Neural cell (in vitro differentiated cells): ENCODE measurements at regions not wholly inside any gene's neighbourhood (a gene's known extent, or its start where the extent isn't known, plus 50 kb on each side); places are given as distances from the start of the nearest gene placed in this dataset.
A peak's percentile ranks its signal among the peaks of the same experiment; 100 is the strongest.

Experiments used
- H2AFZ ChIP-seq: fragments of 200-600, 300-800 bp; sonication (generic), shearing (Covaris generic); 2 replicates; pipeline ENCODE4 v1.6.0; 2014; ENCODE audit warnings: low read depth, mild to moderate bottlenecking, antibody characterized with exemption, low read length, moderate library complexity
- H3F3A ChIP-seq: fragments of 200-600 bp; shearing (Covaris generic); 2 replicates; pipeline ENCODE4 v1.6.1; 2016; ENCODE audit warnings: mild to moderate bottlenecking, moderate library complexity, mixed read lengths, antibody characterized with exemption, low read length; ENCODE audit not compliant: insufficient read depth, poor library complexity, severe bottlenecking
- H3K27ac ChIP-seq: fragments of 200-600, 300-800 bp; sonication (generic), shearing (Covaris generic); 2 replicates; pipeline ENCODE4 v1.5.1; 2014; ENCODE audit warnings: mild to moderate bottlenecking, low read length, moderate library complexity
- H3K27me3 ChIP-seq: fragments of 300-800, 200-600 bp; sonication (generic), shearing (Covaris generic); 2 replicates; pipeline ENCODE4 v1.6.0; 2014; ENCODE audit warnings: mild to moderate bottlenecking, low read depth, low read length, moderate library complexity; ENCODE audit not compliant: insufficient read depth
- H3K36me3 ChIP-seq: fragments of 300-800, 200-600 bp; sonication (generic), shearing (Covaris generic); 2 replicates; pipeline ENCODE4 v1.5.1; 2014; ENCODE audit warnings: mild to moderate bottlenecking, antibody characterized with exemption, low read length, moderate library complexity; ENCODE audit not compliant: insufficient read depth
- H3K4me2 ChIP-seq: fragments of 300-800, 200-600 bp; sonication (generic), shearing (Covaris generic); 2 replicates; pipeline ENCODE4 v1.6.0; 2014; ENCODE audit warnings: mild to moderate bottlenecking, low read length
- H3K4me3 ChIP-seq: fragments of 300-800, 200-600 bp; sonication (generic), shearing (Covaris generic); 2 replicates; pipeline ENCODE4 v1.5.1; 2014; ENCODE audit warnings: mild to moderate bottlenecking, low read length, moderate library complexity
- H3K79me2 ChIP-seq: fragments of 200-600 bp; shearing (Covaris generic); replicated peaks from 2 replicates; pipeline ENCODE4 v1.6.0; 2014; ENCODE audit warnings: mild to moderate bottlenecking, low read length, moderate library complexity; ENCODE audit not compliant: insufficient read depth
- H3K9ac ChIP-seq: fragments of 300-800, 200-600 bp; sonication (generic), shearing (Covaris generic); 2 replicates; pipeline ENCODE4 v1.6.1; 2016; ENCODE audit warnings: mild to moderate bottlenecking, low read length, mixed read lengths
- H3K9me2 ChIP-seq: fragments of 200-600 bp; shearing (Covaris generic); 2 replicates; pipeline ENCODE4 v1.6.1; 2016; ENCODE audit warnings: mild to moderate bottlenecking, low read length, mixed read lengths; ENCODE audit not compliant: insufficient read depth
- H3K9me3 ChIP-seq: fragments of 200-600, 300-800 bp; sonication (generic), shearing (Covaris generic); 2 replicates; pipeline ENCODE4 v1.6.1; 2016; ENCODE audit warnings: mild to moderate bottlenecking, mixed run types, low read length, moderate library complexity, mixed read lengths
- H4K20me1 ChIP-seq: fragments of 200-600 bp; shearing (Covaris generic); 2 replicates; pipeline ENCODE4 v1.6.1; 2016; ENCODE audit warnings: mild to moderate bottlenecking, mixed run types; ENCODE audit not compliant: insufficient read depth
- CTCF ChIP-seq: fragments of 450-650 bp; IDR thresholded peaks from 2 replicates; pipeline ENCODE4 v1.5.1; 2014; ENCODE audit warnings: antibody characterized with exemption, mild to moderate bottlenecking, moderate library complexity; ENCODE audit not compliant: poor library complexity, severe bottlenecking
- EZH2 ChIP-seq: fragments of 200-600, 300-800 bp; shearing (Covaris generic), sonication (generic); IDR thresholded peaks from 2 replicates; pipeline ENCODE4 v1.6.1; 2014; ENCODE audit warnings: antibody characterized with exemption, low read length, borderline replicate concordance, mild to moderate bottlenecking; ENCODE audit not compliant: insufficient read depth, poor library complexity, severe bottlenecking
- MXI1 ChIP-seq: fragments of 450-650 bp; conservative IDR thresholded peaks from 2 replicates; pipeline ENCODE4 v1.6.1; 2014; ENCODE audit warnings: antibody characterized with exemption, mild to moderate bottlenecking; ENCODE audit not compliant: poor library complexity, severe bottlenecking
- POLR2AphosphoS5 ChIP-seq: IDR thresholded peaks from 2 replicates; pipeline ENCODE4 v1.6.1; 2012
- RAD21 ChIP-seq: fragments of 450-650 bp; conservative IDR thresholded peaks from 2 replicates; pipeline ENCODE4 v1.6.1; 2014; ENCODE audit warnings: antibody characterized with exemption, mild to moderate bottlenecking, moderate library complexity
- REST ChIP-seq: IDR thresholded peaks from 2 replicates; pipeline ENCODE4 v1.6.1; 2012; ENCODE audit warnings: borderline replicate concordance
- SMC3 ChIP-seq: fragments of 450-650 bp; conservative IDR thresholded peaks from 2 replicates; pipeline ENCODE4 v1.6.1; 2014; ENCODE audit warnings: antibody characterized with exemption, mild to moderate bottlenecking, moderate library complexity; ENCODE audit not compliant: poor library complexity
- TAF1 ChIP-seq: IDR thresholded peaks from 2 replicates; pipeline ENCODE4 v1.6.1; 2012; ENCODE audit warnings: low read depth

- Histone ChIP-seq H3K27me3 (no peaks in the 10 kb centered on the region), H4K20me1 (no peaks in the 10 kb centered on the region), H3F3A (no peaks in the 10 kb centered on the region), H3K9ac (no peak overlapping the region), H3K36me3 (no peaks in the 10 kb centered on the region), H3K27ac (no peak overlapping the region), H3K4me2 (no peak overlapping the region), H3K4me3 (no peak overlapping the region), H2AFZ (no peak overlapping the region), H3K9me3 (no peaks in the 10 kb centered on the region), H3K9me2 (no peaks in the 10 kb centered on the region), H3K79me2 (no peaks in the 10 kb centered on the region)
- TF ChIP-seq CTCF = no peak
- TF ChIP-seq RAD21 = no peak
- TF ChIP-seq POLR2AphosphoS5 = peak; percentile 40
- no peak for TF ChIP-seq SMC3
- TF ChIP-seq EZH2 = no peak
- no peak for TF ChIP-seq TAF1
- no peak for TF ChIP-seq MXI1
Measured at GRCh38 chr5:4514067-4514648, 626.0 kb upstream of the ADAMTS16 start.

- no peaks in the 10 kb centered on the region for H3K27me3 ChIP-seq
- peaks cover 4% of the 10 kb centered on the region for H3F3A ChIP-seq
- no peak overlapping the region for H3K4me3 ChIP-seq
- H3K79me2 ChIP-seq = no peaks in the 10 kb centered on the region
- peak overlapping the region; percentile 16 for H2AFZ ChIP-seq
- H3K27ac ChIP-seq = no peak overlapping the region
- TF ChIP-seq TAF1 (no peak), POLR2AphosphoS5 (no peak), RAD21 (no peak), CTCF (no peak), REST (no peak)
- H3K4me2 ChIP-seq = no peak overlapping the region
- H4K20me1 ChIP-seq = no peaks in the 10 kb centered on the region
- no peak overlapping the region for H3K9ac ChIP-seq
- no peaks in the 10 kb centered on the region for H3K36me3 ChIP-seq
- H3K9me3 ChIP-seq = no peaks in the 10 kb centered on the region
- H3K9me2 ChIP-seq = no peaks in the 10 kb centered on the region
Measured at GRCh38 chr5:4518903-4519672, 621.0 kb upstream of the ADAMTS16 start.
